Fibroblast of skin of left quadriceps (primary cell): ENCODE measurements at regions not wholly inside any gene's neighbourhood (a gene's known extent, or its start where the extent isn't known, plus 50 kb on each side); places are given as distances from the start of the nearest gene placed in this dataset.
"Not testable (repeated sequence)": the region's sequence is repeated elsewhere in the genome, so short reads cannot be mapped to it uniquely, and the experiment has no call there.

Experiments
- DNase-seq, 2 experiments: peaks; one replicate each; pipeline ENCODE4 v3.0.0-alpha.2; 2013; ENCODE audit warnings: low read depth in 2 of 2

DNA sequence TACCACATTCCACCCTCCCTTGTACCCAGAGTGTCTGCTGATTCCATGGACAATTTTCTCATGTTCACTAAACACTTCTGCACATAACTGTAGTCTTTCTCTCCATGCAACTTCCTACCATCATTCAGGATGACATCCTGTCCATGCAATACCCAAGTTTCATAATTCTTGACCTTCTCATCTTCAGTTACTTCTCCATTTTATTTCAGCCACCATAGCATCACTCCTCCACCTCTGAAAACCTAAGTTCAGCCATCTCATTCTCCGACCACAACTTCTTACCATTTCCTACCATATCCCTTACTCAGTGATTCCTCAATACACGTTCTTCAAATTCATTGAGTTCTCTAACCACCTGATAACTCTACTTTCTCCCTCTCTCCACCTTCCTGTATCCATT lies 216.5 kb upstream of the TENT5A start:
- no peak for DNase-seq

DNA sequence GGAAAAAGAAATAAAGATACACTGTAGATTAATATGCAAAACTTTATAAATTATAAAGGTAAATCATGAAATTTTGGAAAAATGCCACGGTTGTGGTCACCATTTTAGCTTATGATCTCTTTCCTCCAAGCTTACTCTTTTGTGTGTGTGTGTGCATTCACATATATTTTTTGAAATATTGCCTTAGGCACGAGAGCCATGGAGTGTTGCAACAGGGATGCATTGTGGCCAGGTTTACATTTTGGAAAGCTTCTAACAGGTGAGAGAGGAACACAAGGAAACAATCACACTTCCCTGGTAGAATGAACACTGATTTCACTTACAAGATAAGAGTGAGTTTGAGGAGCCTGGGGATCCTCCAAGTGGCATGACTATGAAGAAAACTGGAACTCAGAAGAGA lies 214.5 kb upstream of the TENT5A start:
- DNase-seq = no peak

DNA sequence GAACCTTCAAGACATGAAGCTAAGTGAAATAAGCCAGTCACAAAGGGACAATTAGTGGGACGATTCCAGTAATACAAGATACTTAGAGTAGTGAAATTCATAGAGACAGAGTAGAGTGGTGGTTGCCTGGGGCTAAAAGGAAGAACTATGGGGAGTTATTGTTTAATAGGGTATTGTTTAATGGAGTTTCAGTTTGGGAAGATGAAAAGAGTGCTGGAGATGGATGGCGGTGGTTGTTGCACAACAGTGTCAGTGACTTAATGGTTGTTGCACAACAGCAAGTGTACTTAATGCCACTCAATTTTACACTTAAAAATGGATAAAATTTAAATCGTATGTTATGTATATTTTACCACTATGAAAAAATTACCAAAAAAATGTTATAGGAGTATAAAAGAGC lies 209.7 kb upstream of the TENT5A start:
- DNase-seq = no peak

DNA sequence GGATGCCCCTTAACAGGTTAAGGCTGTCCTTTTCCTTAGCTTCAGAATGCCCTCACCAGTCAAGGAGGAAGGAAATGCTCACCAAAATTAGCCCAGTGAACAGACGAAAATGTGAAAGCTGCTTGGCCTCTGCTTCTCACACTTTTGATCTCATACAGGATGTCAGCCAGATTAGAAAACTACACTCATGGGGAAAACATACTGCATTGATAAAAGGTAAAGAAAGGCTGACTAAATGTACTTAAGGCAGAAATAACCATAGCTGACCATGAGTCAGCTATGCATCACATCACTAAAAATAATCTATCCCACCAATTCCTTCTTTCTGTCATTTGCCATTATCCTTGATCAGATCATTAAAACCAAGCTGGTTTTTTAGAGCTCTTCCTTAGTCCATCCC lies 198.4 kb upstream of the TENT5A start:
- peak in 1 of 2 experiments; percentile 48 for DNase-seq

GRCh38 chr6:81948861-81949260 lies 196.4 kb upstream of the TENT5A start:
- DNase-seq = no peak

- DNase-seq = not testable (repeated sequence)
Observed at GRCh38 chr6:81948196-81948595, 195.7 kb upstream of the TENT5A start.

GRCh38 chr6:81944661-81945060 lies 192.2 kb upstream of the TENT5A start:
- no peak for DNase-seq

GRCh38 chr6:81942842-81943241 lies 190.4 kb upstream of the TENT5A start:
- DNase-seq = not testable (repeated sequence)

DNA sequence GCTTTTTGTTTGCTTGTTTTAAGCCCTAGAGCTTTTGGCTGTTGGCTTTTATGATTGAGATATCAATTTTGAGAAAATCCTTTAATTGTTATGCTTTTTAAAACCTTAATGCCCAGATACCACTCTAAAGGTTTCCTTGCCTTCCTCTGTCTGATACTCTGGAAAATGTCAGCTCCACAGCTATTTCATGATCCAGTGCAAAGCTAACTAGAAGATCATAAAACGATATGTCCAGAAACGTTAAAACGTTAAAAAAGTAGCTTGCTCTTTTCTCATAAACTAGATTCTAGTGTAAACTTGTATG lies 189.5 kb upstream of the TENT5A start:
- DNase-seq = no peak

- DNase-seq = no peak
Observed at GRCh38 chr6:81940451-81940985, 188.0 kb upstream of the TENT5A start.

- no peak for DNase-seq
Observed at GRCh38 chr6:81939766-81940165, 187.3 kb upstream of the TENT5A start.

GRCh38 chr6:81938991-81939732 lies 186.7 kb upstream of the TENT5A start:
- peak; percentile 54 for DNase-seq

DNA sequence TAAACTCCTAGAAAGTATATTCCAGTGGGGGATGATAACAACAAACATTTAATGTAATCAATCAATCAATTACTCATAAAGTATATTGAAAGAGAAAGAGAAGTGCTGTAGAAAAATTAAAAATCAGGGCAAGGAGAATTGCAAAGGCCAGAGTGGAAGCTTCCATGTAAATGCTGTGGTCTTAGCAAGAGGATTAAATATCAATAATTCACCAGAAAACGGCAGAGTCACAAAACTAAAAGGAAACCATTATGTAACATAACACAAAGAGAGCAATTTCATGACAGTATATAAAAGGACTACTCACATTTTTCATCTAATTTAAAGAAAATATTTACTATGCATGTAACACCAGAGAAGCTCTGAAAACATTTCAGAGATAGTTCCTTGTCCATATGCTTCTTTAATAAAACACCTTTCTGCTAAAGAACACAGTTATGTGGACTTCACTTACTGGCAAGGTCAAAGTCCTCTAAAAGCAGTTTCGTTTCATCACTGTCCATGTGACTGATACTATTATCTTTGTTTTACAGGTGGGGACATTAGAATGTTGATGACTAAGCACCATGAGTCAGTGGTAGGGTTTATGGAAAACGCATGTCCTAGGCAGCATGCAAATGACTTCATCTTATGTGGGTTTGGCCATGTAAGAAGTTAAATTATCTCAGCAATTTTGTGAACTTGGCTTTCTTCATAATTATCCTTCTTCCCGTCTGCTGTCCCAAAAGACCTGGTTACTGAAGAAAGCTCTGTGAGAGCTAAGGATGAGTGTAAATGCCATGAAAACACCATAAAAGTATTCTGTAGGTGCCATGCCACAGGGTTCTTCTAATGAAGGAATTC lies 185.8 kb upstream of the TENT5A start:
- DNase-seq = peak; percentile 82 to 84

GRCh38 chr6:81937296-81937937 lies 184.9 kb upstream of the TENT5A start:
- DNase-seq = peak; percentile 77 to 83

- DNase-seq = no peak
Observed at GRCh38 chr6:81934936-81935335, 182.5 kb upstream of the TENT5A start.

GRCh38 chr6:81933608-81934051 lies 181.1 kb upstream of the TENT5A start:
- no peak for DNase-seq

DNA sequence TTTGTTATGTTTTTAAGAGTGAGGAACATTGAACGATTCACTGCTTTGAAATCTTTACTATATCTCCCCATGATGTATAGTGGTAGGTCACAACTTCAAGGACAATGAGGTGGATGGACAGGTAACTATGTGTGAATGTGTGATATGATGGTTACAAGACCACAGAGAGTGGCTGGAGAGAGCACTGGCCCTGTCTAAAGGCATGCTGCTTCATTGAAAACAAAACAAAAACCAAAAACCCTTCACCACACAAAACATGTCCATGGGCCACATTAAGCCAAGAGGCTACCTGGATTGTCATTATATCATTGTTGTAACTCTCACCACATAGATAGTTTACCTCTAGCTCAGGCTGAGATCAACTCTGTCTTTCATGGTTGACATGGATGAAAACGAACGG lies 180.6 kb upstream of the TENT5A start:
- no peak for DNase-seq

GRCh38 chr6:81932448-81932847 lies 180.0 kb upstream of the TENT5A start:
- DNase-seq = not testable (repeated sequence)

DNA sequence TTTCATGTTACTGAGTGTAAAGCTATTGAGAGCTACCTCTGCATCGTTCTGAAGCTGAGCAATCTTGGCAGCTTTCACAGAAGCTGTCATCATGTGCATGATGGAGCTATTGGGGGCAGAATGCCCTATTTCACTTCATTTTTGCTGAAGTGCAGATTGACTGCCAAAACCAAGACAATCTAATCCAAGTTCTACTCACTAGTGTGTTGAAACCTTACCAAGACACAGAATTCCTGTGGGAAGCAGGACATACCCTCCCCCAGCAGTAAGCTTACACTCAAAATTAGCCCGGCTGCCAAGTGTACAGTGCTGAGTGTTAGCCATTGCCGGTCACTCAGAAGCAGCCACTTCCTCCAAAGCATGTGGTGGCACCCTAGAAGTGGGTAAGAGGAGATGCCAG lies 177.3 kb upstream of the TENT5A start:
- peak; percentile 88 to 89 for DNase-seq

DNA sequence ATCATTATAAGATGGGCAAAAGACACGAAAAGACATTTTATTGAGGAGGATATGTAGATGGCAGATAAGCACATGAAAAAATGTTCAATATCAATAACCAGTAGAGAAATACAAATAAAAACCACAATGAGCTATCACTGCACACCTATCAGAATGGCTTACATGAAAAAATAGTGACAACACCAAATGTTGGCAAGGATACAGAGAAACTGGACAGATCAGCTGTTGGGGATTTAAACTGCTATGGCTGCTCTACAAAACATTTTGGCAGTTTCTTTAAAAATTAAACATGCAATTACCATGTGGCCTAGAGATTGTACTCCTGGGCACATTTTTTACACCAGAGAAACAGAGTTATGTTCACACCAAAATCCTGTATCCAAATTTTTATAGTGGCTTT lies 172.7 kb upstream of the TENT5A start:
- no peak for DNase-seq

GRCh38 chr6:81909981-81910900 lies 157.8 kb upstream of the TENT5A start:
- DNase-seq = no peak
